CD4-positive, alpha-beta T cell treated with Interleukin-17A for 1 hour (primary cell): ENCODE measurements at regions not wholly inside any gene's neighbourhood (a gene's known extent, or its start where the extent isn't known, plus 50 kb on each side); places are given as distances from the start of the nearest gene placed in this dataset.
"Not testable (repeated sequence)": the region's sequence is repeated elsewhere in the genome, so short reads cannot be mapped to it uniquely, and the experiment has no call there.

ENCODE experiments used
- DNase-seq: peaks from one replicate; pipeline ENCODE4 v3.0.0-alpha.2; 2020

DNA sequence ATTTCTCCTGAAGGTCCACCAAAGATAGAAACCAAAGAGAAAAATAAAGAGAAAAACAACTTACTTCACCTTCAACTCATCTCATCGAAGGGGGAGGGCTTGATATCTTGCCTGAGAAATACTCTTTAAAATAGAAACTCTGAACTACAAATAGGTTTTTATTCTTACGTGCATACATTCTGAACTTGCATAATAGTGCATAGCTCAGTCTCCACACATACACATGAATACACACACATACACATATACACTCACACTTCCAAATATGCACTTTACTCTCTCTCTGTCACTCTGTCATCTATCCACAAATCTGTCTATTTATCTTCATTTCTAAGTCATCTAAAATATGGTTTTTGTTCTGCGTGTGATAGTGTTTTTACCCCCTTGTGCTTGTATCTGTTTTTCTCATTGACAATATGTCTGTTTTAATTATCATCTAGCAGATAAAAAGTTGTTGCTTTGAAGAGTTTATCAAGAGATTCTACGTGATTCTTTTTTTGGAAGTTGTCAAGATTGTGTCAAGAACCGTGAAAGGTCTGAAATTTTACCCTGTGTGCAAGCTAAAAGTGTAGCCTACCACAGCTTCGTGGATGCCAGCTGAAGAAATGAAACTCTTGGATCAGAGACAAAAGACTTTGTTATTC, 468.8 kb downstream of the EPM2A start:
- no peak for DNase-seq

DNA sequence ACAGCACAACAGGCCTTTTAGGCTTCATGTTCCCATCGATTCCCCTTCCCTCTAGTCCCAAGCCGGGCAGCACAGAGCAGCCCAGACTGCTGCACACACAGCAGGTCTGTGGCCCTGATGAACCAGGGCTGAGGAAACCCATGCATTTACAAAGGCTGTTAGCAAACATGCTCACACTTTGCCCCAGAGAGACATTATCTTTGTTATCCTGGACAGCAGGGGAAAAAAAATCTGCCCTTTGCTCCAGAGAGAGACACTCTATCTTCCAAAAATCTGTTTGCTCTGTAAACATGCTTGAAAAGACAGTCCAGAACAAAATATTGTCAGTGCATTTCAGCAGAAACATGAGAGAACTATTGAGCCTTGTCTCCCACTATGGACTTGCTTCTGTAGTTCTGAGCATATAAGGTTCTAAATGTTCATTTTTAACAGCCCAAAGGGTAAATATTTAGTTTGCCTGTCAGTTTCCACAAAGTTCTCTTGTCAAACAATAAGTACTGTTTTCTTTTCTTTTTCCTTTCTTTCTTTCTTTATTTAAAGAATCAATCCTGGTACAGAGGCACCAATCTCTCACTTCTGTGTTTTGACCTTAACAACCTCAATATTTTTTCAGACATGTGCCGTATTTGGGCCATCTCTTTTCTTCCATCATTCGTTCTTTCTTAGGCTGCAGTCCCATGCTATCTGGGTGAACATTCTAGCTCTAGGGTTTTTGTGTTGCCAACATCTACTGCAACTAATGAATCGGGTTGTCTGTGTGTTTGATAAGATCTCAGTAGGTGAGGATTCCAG, 468.0 kb downstream of the EPM2A start:
- DNase-seq, result no peak

DNA sequence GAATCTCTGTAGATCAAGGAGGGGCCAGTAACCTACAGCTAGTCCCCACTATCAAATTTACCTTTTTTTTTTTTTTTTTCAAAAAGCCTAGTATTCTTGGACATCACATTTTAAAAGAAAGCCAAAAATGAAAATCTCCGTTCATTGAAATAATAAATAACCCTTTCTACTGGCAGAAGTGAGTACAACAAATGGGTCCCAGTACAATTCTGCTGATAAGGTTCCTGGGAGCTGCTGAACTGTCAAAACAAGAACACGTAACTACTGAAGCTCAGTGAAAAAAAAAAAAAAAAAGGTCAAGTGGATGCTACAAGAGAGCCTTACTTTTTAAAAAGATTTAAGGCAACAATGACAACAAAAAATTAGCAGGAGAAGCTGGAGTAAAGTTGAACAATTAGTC, 464.9 kb downstream of the EPM2A start:
- DNase-seq, result no peak

DNA sequence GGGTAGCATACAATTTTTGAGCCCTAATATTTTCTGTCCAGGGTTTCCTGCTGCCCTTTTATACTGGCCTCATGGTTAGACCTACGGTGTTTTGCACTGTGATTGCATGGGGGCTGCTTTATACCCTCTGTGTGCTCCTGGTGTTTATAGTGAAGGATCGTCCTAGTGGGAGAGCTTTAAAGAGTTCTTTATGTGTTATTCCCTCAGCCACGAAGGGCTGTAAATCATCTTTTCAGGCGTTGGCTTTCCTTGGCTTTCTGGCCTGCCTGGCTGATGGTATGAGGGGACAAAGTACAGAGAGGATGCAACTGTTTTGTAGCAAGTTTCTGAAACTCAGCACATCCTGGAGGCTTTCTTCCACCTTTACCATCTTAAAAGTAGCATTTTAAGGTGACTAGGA, 464.3 kb downstream of the EPM2A start:
- no peak for DNase-seq

DNA sequence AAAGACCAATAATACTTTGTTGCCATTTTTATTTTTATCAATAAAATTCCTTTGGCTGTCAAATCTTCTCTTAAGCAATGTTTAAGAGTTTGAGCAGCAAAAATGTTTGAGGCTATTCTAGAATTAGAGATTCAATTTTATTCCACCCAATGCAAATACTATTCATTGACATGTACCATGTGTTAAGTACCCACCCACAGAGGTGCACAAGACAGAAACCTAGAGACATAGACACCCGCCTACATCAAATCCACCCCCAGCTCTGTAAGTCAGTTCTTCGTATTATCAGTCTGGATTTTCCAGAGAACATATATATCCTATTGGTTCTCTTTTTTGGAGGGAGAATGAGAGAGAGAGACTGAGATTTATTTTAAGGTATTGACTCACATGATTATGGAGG, 463.7 kb downstream of the EPM2A start:
- DNase-seq, result no peak

DNA sequence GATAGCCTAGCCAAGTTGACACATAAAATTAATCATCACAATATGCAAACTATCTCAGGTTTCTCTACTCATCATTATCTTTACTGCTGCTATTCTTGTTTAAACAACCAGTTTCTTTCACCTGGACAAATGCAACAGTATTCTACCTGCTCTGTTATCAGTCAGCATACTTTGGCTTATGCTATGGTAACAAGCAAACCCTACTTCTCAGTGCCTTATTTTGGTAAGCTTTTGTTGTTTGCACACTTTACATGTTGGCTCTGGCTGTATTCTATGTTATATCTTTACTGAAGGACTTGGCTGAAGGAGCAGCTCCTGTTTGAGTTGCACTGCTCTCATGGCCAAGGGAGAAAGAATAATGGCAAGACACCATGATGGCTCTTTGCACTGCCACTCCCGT, 463.1 kb downstream of the EPM2A start:
- DNase-seq, result no peak

DNA sequence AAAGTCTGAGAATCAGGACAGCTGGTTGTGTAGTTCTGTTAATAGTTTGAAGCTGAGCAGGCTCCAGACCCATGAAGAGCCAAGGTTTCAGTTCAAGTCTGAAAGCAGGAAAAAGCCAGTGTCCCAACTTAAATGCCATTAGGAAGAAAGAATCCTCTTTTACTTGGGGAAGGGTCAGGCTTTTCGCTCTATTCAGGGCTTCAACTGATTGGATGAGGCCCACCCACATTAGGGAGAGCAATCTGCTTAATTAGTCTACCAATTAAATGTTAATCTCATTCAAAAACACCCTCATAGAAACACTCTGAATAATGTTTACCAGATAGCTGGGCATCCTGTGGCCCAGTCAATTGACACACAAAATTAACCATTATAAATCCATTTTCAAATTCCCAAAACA, 462.2 kb downstream of the EPM2A start:
- no peak for DNase-seq

DNA sequence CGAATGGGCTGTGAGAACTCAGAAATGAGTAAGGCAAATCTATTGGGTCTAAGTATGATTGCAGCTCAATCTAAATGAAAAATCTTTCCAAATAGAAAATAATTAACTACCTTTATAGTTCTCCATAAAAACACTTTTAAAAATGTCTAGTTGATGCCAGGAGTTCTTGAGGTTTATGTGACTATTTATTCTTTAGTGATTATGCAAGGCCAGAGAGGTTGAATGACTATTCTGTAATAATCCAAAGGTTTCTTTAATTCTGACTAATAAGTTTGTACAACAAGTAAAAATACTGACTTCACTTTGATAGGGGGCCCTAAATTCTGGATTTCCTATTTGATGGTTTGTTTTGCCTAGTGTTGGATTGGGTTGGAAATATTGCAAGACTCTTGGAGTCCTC, 461.2 kb downstream of the EPM2A start:
- no peak for DNase-seq

DNA sequence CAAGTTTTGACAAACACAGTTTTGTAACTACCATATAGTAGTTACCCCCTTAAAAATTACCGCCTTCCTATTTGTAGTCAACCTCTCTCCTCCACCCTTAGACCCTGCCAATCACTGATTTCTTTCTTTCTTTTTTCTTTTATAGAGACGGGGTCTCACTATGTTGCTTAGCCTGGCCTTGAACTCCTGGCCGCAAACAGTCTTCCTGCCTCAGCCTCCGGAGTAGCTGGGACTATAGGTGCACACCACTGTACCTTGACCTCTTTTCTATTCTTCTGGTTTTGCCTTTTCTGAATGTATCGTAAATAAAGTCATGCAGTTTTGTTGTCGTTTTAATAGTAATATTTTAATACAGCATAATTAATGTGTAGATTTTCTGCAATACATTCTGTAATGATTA, 460.3 kb downstream of the EPM2A start:
- no peak for DNase-seq

DNA sequence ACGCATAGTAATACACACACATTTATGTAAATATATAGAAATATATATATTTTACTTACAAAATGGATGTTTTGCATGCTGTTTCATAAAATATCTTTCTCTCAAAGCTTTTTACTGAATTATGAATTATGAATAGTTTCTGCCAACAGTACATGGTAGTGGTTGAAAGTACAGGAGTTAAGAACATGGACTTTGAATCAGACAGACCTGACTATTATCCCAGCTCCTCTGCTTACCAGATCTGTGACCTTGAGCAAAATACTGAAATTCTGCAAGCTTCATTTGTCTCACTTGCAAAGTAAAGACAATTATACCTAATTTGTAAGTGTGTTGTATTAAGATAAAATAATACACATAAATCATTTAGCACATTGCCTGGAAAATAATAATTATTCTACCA, 459.5 kb downstream of the EPM2A start:
- no peak for DNase-seq

DNA sequence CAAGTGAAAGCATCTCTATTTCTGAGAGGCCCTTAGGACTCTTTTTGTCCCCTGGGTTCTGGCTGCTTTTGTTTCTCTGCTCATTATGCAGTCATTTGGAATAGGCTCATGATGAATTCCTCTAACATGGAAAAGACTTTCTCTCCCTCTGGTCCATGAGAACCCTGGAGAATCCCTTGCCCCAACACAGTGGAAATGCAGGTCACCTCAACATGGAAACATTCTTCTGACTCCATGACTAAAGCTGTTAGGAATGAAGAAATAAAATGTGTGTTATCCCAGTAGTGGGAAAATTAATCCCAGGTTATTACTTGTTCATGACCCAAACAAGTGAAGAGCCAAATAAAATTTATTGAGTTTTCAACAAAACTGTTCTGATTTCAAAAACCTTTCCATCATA, 458.6 kb downstream of the EPM2A start:
- no peak for DNase-seq

DNA sequence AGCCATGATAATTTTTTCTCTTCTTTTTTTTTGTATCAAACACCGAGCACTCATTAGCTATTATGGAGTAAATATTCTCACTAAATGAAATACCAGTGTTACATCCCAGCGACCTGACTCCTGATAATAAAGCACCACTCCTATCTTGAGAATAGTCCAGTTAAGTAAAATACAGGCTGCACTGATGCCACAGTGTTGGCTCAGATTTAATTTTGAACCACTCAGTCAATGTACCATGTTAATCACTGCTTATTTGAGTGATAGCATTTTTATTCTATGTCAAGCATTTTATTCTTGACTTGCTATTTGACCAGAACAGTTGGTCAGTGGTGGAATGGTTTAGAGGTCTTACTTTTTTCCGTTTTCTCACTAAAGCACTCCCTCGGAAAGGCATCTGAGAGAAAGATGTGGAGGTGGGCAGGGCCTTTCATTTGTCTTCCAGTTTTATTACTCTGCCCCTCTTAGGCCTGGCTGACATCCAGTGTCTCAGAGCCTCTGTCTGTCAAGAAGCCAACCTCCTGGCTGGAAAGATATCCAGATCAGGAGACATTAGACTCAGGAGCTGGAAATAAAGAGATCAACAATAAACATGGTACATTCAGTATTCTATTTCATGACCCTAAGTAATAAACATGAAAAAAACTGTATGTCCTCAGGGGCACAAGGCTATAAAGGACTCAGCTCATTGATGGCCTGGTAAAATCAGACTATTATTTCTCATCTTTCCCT, 457.8 kb downstream of the EPM2A start:
- no peak for DNase-seq

DNA sequence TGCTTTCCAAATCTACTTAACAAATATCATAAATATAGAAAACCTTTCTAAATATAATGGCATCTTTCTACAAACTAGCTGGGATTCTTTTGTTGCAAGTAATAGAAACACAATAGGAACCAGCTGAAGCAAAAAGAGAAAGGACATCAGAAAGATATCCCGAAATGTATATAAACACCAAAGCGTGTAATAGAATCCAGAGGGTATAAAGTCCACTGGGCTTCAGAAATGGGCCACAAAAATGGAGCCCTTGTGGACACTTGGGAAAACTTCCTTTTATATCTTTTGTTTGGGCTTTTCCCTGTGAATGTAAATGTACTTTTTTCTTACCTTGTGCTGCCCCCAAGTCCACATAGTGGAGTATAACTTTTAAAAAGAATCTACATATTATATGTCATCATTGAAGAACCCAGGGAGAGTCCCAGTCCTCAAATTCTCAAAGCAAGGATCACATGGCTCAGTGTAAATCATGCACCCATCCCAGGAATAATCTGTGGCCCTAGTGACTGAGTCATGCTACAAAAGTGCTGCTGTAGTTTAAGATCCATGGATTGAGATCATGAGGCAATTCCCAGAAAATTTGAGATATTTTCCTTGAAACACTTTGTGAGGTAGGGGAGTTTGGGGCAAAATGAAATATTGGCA, 457.0 kb downstream of the EPM2A start:
- DNase-seq, result no peak

DNA sequence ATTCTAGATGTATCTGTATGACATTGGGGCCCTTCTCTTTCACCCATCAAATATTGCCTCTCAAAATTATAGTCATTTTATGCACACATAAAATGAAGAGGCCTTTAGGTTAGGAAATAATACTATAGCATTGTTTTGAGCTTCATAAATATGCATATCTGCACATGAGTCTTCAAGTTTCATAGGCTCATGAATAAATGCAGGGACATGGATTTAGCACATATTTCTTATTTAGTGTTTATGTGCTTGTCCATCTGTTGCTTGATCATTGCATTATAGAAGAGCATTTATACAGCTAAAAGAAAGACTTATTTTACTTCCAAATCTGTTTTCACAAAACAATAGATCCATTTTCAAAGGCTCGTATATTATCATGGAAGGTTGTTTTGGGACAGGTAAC, 455.8 kb downstream of the EPM2A start:
- no peak for DNase-seq

DNA sequence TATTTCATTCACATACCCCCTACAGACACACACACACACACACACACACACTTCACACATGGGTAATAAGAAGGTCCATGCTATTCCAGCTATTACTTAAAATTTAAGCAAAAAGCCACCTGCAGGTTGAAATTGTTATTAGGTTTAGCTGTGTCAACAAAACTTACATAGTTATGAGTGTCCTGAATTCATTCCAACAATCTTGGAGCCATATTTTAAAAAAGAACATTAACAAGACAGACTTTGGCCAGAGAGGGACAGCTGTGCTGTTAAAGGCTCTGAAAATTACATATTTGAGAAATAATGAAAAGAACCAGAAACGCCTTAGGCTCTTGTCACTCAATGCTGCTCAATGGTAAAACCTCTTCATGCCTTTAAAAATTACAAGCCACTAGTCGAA, 455.3 kb downstream of the EPM2A start:
- DNase-seq, result no peak

DNA sequence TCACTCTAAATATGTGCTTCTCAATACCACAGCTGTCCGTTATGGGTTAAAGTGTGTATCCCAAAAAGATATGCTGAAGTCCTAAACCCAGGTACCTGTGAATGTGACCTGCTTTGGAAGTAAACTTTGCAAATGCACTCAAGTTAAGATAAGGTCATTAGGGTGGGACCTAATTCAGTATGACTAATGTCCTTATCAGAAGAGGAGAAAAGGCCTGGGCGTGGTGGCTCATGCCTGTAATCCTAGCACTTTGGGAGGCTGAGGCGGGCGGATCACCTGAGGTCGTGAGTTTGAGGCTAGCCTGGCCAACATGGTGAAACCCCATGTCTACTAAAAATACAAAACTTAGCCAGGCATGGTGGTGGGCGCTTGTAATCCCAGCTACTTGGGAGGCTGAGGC, 452.1 kb downstream of the EPM2A start:
- not testable (repeated sequence) for DNase-seq

DNA sequence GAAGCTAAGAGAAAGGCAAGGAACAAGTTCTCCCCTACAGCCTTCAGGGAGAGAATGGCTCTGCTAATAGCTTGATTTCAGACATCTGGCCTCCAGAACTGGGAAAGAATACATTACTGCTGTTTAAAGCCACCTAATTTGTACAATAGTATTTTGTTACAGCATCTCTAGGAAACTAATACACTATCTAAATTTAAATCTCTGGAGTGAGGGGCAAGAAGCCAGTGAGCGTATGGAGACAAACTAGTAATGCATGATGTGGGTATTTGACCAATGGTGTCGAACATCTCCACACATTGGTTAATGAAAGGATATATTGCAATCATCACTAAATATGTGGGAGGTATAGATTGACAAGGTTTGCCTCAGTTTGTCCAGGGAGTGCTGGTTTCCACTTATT, 451.5 kb downstream of the EPM2A start:
- no peak for DNase-seq

DNA sequence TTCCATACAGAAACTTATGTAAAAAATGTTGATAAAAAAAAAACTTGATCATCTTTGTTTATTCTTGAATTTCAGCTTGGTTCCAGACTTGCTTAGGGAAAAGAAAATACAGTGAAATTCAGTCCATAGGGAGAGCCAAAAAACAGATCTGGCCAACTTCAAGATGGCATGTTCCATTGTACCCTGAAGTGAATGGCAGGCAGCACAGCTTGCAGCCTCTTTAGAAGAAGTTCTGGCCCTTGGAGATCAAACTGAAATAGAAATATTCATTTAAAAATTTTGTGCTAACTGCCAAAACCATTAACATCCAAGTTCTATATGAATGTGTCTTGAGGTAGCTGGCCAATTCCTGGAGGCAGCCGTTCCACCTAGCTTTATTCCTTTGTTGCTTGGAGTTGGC, 448.4 kb downstream of the EPM2A start:
- DNase-seq, result no peak

DNA sequence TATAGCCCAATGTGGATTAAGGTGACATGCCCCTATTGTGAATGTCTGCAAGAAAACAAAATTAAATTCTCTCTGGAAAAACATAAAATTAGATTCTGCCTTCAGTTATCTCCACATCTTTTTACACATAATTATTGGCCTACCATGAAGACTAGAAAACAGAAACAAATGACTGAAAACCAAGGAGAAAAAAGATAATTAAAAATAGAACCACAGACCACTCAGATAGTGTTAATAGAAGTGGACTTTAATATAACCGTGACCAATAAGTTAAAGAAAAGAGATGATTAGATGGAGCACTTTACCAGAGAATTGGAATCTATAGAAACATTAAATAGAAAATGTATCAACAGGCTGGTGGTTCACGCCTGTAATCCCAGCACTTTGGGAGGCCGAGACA, 445.7 kb downstream of the EPM2A start:
- no peak for DNase-seq

DNA sequence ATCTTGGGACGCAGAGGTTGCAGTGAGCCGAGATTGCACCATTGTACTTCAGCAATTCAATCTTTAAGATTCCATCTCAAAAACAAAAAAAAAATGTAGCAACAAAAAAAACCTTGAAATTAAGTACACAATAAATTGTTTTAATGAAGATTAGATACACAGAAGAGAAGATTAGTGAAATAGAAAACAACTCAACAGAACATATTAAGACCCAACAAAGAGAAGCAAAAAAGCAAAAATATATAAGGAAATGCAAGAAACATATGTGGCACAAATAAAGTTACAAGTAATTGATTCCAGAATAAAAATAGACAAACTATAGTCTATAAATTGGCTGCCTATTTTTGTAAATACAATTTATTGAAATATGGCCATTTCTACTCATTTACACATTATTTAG, 445.2 kb downstream of the EPM2A start:
- no peak for DNase-seq

DNA sequence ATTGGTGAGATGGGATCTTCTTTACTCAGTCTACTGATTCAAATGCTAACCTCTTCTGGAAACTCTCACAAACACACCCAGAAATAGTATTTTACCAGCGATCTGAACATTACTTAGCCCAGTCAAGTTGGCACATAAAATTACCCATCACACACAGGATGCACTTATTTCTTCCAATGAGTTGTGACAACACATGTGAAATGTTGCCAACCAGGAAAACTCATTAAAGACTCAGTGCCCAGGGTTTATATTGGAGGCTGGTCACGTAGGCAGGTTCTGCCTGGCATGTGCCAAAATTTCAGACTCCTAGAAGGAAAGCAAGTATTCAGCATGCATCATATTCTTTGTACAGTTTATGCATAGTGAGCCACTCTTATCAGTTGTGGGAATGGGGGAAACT, 443.3 kb downstream of the EPM2A start:
- no peak for DNase-seq

DNA sequence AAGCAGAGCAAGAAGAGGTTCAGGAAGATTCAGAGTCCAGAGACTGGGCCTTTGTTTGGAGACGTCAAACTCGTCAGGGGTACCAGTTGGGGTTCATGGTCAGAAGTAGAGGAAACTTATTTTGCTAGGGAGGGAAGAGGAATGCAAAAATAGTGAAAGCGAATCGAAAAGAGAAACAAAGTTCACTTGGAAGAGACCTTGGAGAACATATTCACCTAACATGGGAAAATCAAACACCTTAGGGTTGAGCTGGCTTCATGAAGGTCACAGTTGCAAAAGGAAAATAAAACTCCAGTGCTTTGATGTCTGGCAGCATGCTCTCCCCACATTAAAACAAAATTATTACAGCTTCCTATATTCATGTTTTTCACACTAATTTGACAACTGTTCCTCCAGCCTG, 440.4 kb downstream of the EPM2A start:
- no peak for DNase-seq

DNA sequence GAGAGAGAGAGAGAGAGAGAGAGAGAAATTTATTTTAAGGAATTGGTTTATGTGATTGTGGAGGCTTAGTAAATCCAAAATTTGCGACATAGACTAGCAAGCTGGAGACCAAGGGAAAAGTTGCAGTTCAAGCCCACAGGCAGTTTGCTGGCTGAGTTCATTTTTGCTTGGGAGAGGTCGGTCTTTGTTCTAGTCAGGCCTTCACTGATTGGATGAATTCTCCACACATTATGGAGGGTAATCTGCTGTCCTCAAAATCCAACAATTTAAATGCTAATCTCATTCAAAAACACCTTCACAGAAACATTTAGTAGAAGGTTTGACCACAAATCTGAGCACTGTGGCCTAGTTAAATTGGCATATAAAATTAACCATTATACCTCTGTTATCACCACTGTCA, 439.6 kb downstream of the EPM2A start:
- no peak for DNase-seq

DNA sequence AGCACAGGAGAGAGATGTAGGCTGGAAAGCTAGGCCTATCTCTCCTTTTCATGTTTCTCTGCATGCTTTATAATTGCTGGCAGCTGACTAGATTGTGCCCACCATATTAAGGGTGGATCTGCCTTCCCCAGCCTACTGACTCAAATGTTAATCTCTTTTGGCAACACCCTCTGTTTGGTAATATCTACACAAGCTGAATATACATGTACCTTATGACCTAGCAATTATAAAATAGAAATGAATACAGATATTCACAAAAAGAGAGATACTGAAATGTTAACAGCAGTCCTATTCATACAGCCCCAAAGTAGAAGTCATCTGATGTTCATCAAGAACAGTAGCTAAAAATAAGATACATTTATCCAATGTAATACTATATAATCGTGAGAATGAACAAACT, 429.6 kb downstream of the EPM2A start:
- DNase-seq, result no peak
